HG03103 (cell line): ENCODE measurements at regions not wholly inside any gene's neighbourhood (a gene's known extent, or its start where the extent isn't known, plus 50 kb on each side); places are given as distances from the start of the nearest gene placed in this dataset.

Experiments used
- ATAC-seq: cut with Tn5 transposase; IDR thresholded peaks from one replicate; pipeline ENCODE4 v1.9.1; 2021; ENCODE audit warnings: low read depth; ENCODE audit not compliant: unreplicated experiment

DNA sequence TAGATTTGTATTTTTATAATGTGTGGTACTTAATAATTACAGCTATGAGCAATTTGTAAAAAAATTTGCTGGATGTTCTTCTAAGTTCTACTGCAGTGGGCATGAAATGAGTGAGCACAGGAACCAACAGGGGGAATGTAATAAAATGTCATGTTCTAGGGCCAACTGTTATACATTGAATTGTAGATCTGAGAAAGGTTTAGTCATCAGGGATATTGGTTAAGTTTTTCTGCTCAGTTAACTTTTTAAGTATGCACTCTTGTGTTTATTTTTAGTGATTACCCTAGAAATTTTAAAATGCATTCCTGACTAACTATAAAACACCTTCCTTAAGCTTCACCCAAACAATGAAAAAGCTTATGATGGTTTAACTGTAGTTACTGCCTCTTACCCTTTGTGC is 101.8 kb downstream of the CAND1 start:
- no peak for ATAC-seq

DNA sequence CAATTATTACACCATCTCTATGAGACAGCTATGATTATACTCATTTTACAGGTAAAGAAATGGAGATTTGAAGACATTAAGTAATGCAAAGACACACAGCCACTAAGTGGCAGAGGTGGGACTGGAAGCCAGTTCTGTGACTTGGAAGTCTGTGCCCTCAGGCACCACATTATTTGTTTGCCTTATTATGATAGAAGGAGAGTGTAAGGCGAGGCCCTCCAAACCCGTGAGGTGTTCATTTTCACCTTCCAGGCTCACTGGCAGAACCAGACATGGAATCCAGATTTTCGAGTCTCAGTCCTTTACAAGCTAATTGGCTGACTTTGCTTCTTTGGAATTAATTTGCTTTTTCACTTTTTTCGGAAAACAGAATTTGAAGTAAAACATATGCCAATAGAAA is 107.9 kb downstream of the CAND1 start:
- ATAC-seq, result no peak

DNA sequence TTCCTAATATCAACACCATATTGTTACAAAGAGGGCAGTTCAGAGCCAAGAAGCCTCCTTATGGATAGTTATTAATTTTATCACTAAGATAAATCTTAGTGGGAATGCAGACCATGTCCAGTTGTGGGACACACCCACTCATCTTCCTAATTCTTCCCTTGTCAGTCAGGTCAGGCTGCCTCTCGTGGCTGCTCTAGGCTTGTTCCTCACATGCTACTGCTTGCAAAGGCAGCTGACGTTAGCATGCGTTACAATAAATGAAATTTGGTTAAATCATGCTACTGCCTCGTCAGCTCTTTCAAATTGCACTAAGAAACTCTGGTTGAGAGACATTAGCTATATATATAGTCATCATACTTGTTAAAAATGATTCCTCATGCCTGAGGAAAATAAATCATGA is 108.4 kb downstream of the CAND1 start:
- ATAC-seq, result no peak

DNA sequence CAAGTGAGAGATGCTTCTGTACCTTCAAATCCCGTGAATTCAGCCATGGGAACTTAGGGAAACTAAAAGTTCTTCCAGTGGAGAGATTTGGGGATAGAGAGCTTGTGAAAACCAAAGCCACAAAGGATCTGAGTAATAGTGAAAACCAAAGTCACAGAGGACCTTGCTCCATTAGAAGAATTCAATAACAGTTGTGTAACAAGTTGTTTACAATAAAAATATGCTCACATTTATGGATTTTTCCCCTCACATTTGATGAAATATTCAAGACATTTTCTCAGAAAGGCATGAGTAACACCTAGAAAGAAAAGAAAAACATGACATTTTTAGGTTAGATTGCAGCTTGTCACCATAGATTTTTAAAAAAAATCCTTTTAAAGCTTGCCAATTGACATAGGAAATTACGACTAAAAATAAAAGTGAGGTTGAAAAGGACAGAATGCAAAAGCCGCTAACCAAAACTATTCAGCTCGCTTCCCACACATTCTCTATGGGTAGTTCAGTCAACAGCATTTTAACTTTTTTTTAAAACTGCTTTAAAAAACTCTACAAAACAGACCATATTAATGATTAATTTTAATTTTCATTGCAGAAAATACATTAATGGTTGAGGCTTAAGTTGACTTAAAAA is 113.2 kb downstream of the CAND1 start:
- no peak for ATAC-seq

DNA sequence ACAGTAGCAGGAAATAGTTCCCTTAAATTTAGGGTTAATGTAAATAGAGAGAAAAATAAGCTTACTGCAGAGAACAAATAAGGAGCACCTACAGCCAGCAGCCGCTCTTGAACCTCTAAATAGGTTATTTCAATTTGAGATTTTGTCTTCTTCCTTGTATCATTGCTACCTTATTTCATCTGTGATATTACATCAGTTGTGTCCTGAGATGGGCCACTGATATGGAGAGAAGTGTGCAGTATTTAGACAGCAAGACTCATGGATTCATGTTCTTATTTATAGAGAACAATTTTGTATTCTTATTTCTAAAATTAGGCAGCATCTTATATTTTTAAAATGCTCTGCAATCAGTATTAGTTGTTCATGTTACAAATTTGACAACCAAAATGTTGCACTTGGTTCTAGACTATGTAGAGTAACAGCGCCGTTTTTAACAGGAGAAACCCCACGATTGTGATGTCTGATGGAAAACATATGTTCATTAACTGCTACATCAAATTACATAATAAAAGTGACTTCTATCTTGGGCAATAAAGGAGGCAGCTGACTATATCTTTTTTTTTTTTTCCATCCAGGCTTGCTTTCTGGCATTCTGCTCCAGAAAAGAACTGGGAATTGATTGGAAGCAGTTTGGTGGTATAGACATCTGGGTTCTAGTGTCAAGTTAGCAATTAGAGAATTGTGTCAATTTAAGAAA is 117.9 kb downstream of the CAND1 start:
- ATAC-seq, result no peak

DNA sequence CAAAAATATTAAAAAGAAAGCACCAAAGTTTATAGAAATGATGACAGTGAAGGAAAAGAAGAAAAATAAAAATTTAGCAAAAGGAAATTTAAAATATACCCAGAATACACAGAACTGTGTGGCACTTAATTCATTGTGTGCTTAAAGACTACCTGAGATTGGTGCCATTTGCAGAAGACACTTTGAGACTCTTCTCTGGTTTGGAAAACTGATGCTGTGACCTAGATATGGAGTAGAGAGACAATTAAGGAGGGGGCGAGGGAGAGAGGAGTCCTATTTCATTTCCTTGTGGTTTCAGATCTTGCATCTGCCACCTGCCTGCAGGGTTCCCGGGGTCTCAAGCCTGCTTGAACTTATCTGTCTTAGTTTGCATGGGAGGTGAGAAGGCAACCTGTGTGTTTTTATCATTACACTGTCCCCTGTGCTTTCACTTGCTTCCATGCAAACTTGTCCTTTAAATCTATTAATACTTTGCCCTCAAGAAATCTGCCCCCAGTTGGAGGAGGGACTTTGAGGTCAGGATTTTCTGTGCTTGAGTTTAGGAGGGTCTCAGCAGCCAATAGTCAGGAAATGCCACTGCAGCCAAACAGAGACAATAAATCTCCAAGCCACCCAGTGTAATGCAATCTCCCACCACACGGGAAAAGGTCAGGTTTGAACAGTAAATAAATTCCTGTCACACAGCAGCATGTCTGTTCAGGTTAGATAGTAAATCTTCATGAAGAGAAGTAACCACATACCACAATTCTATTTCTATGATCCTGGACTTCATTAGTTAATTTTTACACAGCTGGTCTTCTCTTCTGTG is 119.4 kb downstream of the CAND1 start:
- ATAC-seq, result no peak

DNA sequence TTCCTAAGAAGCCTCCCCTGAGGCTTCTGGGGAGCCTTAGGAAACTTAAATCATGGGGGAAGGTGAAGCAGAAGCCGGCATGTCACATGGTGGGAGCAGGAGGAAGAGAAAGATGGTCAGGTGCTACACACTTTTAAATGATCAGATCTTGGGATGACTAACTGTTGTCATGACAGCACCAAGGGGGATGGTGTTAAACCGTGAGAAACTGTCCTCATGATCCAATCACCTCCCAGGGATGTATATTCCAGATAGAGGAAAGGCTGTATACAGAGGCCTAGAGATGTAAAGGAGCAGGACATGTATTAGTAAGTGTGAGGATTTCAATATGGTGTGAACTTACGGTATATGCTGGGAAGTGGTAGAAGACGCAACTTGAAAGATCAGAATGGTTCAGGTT is 121.1 kb downstream of the CAND1 start:
- ATAC-seq, result no peak

DNA sequence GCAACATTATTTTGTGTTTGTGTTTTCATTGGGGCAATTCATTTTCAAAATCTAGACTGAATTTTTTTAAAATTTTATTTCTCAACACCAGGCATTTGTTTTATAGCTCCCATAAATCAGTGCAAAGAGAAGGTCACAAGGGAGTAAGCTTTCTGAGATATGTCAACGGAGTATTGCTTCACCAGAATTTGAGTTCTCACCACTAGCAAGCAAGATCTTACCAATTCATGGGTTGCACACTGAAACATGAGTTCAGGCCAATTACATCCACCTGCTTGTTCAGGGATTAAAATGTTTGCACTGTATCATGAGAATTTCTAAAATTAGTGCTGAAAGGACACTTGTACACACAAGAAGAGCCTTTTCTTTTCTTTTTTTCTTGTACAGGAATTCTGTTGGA is 121.9 kb downstream of the CAND1 start:
- no peak for ATAC-seq

DNA sequence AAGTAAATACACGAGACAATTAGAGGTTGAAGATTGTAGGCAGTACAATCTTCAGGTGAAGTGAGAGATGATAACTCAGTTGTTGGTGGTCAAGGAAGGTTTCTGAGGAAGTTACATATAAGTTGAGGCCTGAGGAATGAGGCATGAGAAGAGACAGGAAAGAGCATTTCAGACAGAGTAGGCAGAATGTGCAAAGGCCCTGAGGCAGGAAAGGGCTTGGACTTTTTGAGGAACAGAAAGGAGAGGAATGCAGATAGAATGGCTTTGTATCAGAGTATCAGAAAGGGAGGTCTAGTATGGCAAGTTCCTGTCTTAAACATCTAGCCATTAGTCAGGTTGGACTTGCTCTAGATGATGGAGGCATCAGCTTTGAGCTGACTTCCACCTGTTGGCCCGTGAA is 122.5 kb downstream of the CAND1 start:
- ATAC-seq, result no peak

DNA sequence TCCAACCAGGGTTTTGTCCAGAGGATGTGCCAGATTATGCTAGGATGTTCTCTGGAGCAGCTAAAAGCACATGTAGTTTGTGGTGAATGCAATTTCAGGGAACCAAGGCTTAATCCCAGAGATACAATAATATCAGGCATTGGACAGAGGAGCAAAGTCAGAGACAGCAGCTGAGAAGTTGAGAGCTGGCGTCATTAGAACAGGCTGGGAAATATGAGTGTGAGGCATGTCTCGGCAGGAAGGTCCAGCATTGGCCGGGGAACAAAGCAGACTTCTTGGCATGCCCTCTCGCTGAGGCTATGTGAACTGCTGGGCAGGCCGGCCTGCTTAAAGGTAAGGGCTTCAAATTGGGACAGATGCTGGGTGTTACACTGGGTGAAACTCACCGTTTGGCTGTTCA is 125.4 kb downstream of the CAND1 start:
- no peak for ATAC-seq

DNA sequence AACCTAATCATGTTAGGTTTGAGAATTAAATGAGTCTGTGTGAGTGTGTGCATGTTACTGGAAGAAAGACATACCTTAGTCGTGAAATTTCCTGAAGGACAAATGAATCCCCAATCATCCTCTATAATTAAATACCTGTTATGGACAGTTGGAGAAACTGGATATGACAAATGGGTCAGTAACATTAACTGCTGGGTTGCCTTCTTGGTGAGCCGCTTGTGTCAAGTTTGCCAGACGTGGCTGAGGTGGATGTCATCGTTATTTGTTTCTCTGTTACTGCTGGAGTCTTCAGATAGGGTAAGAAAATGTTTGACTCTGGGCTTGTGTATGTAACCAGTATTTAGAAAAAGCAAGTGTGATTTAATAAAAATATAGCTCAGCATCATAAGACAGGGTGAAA is 131.6 kb downstream of the CAND1 start:
- ATAC-seq, result no peak

DNA sequence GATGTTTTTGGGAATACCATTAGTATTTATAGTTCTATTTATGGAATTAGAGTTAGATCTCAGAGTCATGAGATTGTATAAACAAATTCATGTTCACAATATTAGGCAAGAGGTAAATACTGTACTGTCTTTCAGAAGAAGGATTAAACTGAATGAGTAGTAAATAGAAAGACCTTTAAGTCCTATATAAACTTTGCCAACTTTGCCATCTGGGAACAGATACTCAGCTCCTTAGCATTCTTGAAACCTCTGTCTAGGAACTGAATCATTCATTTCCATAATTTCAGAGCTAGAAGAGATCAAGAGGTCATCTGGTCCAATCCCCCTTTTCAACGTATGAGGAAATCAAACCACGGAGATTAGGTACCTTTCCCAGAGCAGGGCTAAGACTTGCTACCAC is 141.1 kb downstream of the CAND1 start:
- no peak for ATAC-seq

DNA sequence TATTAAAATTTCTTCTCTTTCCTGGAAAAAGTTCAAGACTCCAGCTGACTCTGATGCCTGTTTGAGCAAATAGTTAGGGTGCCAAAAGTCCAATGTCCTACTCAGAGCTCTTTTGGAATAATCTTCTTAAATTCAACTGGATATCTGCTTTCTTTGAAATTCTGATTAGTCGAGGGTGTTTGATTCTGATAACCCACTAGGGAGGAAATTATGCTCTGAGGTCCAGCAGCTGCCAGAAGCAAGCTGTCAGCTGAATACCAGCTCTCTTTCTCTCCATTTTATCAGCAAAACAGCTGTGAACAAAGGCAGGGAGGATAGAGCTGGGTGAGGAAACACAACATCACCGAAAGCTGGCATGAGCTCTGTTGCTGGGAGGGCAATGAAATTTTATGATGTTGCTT is 141.5 kb downstream of the CAND1 start:
- ATAC-seq, result no peak

DNA sequence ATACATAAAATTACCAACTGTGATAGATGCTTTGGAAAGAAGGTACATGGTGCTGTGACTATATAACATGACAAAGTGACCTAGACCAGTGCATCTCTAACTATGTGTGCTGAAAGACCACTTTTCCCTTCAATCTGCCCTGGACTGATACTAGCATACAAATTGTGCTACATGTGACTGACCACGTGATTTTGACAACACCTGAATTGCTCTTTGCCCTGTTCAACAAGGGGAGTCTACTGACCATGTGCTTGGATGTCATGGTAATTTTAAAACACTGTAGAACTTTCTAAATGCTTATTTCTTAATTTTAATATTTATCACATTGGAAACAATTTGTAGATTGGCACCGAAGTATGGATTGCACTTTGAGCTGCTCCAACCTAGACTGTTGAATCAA is 142.4 kb downstream of the CAND1 start:
- ATAC-seq, result no peak

DNA sequence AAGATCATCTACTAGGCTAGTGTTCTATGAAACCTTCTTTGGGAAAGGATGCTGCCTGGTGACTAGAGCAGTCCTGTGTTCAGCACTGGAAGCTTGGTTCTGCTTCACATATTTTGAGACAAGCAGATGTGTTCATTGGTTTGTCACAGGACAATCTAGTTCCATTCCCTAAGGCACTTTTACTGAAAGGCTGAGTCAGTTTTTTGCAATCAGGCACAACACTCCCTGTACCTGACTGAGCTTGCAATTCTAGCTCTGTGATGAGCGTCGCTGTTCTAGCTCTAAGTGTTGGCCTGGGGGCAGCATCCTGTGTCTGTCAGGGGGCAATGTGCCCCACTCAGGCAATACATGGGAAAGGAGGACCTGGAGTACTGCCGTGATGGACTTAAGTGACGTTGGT is 144.4 kb downstream of the CAND1 start:
- no peak for ATAC-seq

DNA sequence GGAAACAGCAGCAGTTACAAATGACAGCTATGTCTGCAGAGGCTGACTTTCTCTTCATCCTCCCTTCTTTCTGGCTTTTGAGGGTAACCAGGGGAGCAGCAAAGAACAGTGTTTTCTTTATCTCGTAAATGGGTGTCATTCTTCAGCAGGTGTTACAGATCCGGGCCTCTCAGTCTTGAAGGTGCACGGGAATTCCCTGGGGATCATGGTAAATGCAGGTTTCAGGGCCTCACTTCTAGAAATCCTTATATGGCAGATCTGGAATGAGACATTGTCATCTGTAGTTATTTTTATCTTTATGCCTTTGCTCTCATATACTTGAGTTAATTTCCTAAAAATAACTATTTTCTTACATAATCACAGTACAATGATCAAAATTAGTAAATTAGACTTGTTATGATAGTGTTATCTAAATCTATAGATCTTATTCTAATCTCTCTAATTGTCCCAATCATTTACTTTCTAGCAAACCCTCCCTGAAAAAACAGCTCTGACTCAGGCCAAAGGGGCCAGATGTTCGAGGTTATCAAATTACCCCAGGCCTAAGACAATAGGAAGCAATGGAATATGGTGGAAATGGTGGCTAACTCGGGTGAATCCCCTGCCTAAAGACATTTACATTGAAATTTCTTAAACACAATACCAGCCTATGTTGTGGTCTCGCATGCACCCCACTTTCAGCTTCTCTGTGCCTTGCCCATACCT is 145.0 kb downstream of the CAND1 start:
- no peak for ATAC-seq

DNA sequence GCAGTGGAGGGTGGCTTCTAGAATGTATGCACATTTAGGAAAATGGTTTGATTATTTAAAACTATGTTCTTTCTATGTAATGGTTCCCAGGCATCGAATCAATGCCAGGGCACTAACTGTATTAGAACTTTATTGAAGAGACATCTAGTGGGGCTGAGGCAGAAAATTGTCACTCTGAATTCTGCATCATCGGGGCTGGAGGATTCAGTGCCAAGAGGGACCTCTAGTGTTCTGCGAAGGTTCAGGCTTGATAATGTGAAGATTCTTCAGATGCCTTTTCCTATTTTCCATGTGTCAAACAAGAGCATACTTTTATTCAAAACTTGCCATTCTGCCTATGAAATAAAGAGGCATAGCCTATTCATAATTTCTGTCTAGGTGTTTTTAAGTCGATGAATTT is 146.3 kb downstream of the CAND1 start:
- no peak for ATAC-seq

DNA sequence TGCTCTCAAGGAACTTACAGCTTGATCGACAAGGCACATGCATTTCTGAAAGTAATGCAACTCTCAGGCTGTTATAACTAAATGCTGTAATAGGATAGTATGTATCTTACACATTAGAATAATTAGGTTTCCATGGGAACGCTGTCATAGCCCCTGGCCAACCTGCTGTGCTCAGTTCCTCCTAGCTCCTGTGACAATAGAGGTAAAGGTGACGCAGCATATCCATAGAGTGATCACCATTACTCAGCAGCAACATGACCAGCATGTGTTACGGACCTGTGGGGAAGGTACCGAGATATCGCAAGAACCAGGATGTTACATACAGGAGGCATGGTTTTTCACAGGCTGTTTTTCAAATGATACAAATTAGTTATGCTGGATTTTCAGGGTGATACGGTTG is 150.7 kb downstream of the CAND1 start:
- no peak for ATAC-seq

DNA sequence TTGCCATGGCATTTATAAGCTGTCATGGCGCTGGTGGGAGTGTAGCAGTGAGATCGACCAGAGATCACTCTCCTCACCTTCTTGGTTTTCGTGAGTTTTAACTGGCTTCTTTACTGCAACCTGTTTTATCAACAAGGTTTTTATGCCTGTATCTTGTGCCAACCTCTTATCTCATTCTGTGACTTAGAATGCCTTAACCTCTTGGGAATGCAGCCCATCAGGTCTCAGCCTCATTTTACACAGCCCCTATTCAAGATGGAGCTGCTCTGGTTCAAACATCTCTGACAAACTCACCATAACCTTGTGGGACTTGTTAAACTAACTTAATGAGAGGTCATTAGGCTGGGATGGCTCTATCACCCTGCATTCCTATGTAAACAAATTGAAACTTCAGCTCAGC is 151.3 kb downstream of the CAND1 start:
- no peak for ATAC-seq

DNA sequence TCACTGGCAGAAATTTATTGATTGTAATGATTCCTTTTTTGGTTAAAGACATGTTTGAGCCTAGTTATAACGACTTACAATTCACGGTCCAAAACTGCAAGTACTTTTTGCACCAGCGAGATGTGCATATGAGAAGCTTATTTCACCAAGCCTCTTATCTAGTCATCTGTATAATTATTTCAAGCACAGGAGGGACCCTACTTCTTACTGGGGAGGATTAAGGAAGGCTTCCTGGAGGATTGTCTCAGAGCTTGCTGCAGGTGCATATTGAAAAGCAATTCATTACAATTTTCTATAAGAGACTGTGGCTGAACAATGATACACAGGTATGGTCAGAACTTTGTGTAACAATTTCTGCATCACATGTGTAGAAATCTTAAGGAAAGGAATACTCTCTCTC is 152.9 kb downstream of the CAND1 start:
- no peak for ATAC-seq

DNA sequence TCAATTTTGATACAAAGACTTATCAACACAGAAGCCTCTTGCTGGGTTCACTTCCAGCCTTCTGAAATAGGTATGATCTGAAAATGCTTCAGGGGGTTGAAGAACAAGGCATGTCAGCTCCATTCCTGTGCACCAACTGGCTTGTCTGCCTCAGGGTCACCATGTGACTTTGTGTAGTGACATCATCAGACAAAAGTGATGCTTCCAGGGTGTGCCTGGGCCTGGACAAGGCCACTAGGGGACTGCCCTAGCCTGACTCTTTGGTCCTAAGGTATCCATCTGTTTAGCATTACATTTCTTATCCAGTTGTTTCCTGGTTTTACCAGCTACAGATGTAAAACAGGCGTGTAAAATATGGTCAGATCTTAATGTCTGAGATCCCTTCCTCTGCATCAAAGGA is 155.6 kb downstream of the CAND1 start:
- ATAC-seq, result no peak
